ENCODE measurements at regions not wholly inside any gene's neighbourhood (a gene's known extent, or its start where the extent isn't known, plus 50 kb on each side); places are given as distances from the start of the nearest gene placed in this dataset.
"Not testable (repeated sequence)": the region's sequence is repeated elsewhere in the genome, so short reads cannot be mapped to it uniquely, and the experiment has no call there.

- ATAC-seq (ENCODE audit: low FRiP score), result no peak
- no peak for TF ChIP-seq CTCF (IDR thresholded peaks at IDR 0.05)
- DNase-seq (ENCODE audit: low spot score), result no peak
Measured at GRCh38 chr3:191592105-191592504, 131.1 kb downstream of the PYDC2 start.

GRCh38 chr3:191593486-191593885 is 132.5 kb downstream of the PYDC2 start:
- no peak for TF ChIP-seq CTCF (IDR thresholded peaks at IDR 0.05)
- no peak for DNase-seq (ENCODE audit: low spot score)
- no peak for ATAC-seq (ENCODE audit: low FRiP score)

GRCh38 chr3:191615511-191615910 is 154.5 kb downstream of the PYDC2 start:
- not testable (repeated sequence) for DNase-seq (ENCODE audit: low spot score); ATAC-seq (ENCODE audit: low FRiP score)

- no peak for ATAC-seq (ENCODE audit: low FRiP score)
- TF ChIP-seq CTCF (IDR thresholded peaks at IDR 0.05), result no peak
- DNase-seq (ENCODE audit: low spot score), result no peak
Measured at GRCh38 chr3:191624299-191624698, 163.3 kb downstream of the PYDC2 start.

- TF ChIP-seq CTCF (IDR thresholded peaks at IDR 0.05), result no peak
- DNase-seq (ENCODE audit: low spot score), result no peak
Measured at GRCh38 chr3:191627064-191627463, 166.1 kb downstream of the PYDC2 start.

GRCh38 chr3:191628571-191628970 is 167.6 kb downstream of the PYDC2 start:
- TF ChIP-seq CTCF (IDR thresholded peaks at IDR 0.05), result no peak
- ATAC-seq (ENCODE audit: low FRiP score), result no peak
- no peak for DNase-seq (ENCODE audit: low spot score)

More at GRCh38 chr3:191627064-191627463, 166.1 kb downstream of the PYDC2 start:
- no peak for ATAC-seq (ENCODE audit: low FRiP score)

GRCh38 chr3:191631496-191631895 is 170.5 kb downstream of the PYDC2 start:
- no peak for ATAC-seq (ENCODE audit: low FRiP score)
- DNase-seq (ENCODE audit: low spot score), result no peak
- no peak for TF ChIP-seq CTCF (IDR thresholded peaks at IDR 0.05)

- ATAC-seq (ENCODE audit: low FRiP score) (no peak), DNase-seq (ENCODE audit: low spot score) (no peak)
- no peak for TF ChIP-seq CTCF (IDR thresholded peaks at IDR 0.05)
Measured at GRCh38 chr3:191634902-191635301, 173.9 kb downstream of the PYDC2 start.
